ENCODE measurements at regions not wholly inside any gene's neighbourhood (a gene's known extent, or its start where the extent isn't known, plus 50 kb on each side); places are given as distances from the start of the nearest gene placed in this dataset.

- no peak for TF ChIP-seq CTCF (IDR thresholded peaks at IDR 0.05)
- TF ChIP-seq NR2C2 (CRISPR knock-in tag; IDR thresholded peaks at IDR 0.05) = no peak
- no peak for TF ChIP-seq TCF7 (CRISPR knock-in tag; IDR thresholded peaks at IDR 0.05; ENCODE audit: low read depth)
- no peak for TF ChIP-seq CREB1 (CRISPR knock-in tag; IDR thresholded peaks at IDR 0.05)
- TF ChIP-seq E2F1 (CRISPR knock-in tag; IDR thresholded peaks at IDR 0.05) = no peak
- TF ChIP-seq ZNF263 (CRISPR knock-in tag; IDR thresholded peaks at IDR 0.05; ENCODE audit: low read depth) = no peak
These were observed 54.3 kb upstream of the BZW1 start for GRCh38 chr2:200757399-200757798.

All from WTC11 (cell line).